Kidney (tissue), 13 donors: ENCODE measurements at regions not wholly inside any gene's neighbourhood (a gene's known extent, or its start where the extent isn't known, plus 50 kb on each side); places are given as distances from the start of the nearest gene placed in this dataset.
"Not testable (repeated sequence)": the region's sequence is repeated elsewhere in the genome, so short reads cannot be mapped to it uniquely, and the experiment has no call there.

Experiments
- DNase-seq, 5 donors: peaks; one replicate each; pipeline ENCODE4 v3.0.0-alpha.2; 2013 to 2020
- FAIRE-seq: peaks from 2 replicates; lab custom pipeline; 2012; peaks lifted over from hg19 to GRCh38; lab: Jason Lieb, UNC
- H3K27ac ChIP-seq, 2 donors: one replicate each; pipeline ENCODE4 v1.7.0; 2013; ENCODE audit warnings: low read depth in 2 of 2, low read length in 2 of 2, inconsistent platforms in 1 of 2
- H3K27me3 ChIP-seq: one replicate; pipeline ENCODE4 v1.7.1; 2013; ENCODE audit warnings: low read length, inconsistent platforms; ENCODE audit not compliant: control insufficient read depth, insufficient read depth
- H3K36me3 ChIP-seq, 3 donors: one replicate each; pipeline versions ENCODE4 v1.7.0 to v1.7.1; 2013; ENCODE audit warnings: low read length in 3 of 3, control low read depth in 1 of 3, inconsistent platforms in 1 of 3; ENCODE audit not compliant: insufficient read depth in 3 of 3, control insufficient read depth in 2 of 3
- H3K4me1 ChIP-seq, 3 donors: one replicate each; pipeline versions ENCODE4 v1.7.0 to v1.7.1; 2013; ENCODE audit warnings: low read length in 3 of 3, inconsistent platforms in 1 of 3, low read depth in 1 of 3; ENCODE audit not compliant: control insufficient read depth in 2 of 3, insufficient read depth in 2 of 3
- H3K4me3 ChIP-seq, 3 donors: one replicate each; pipeline versions ENCODE4 v1.7.0 to v1.8.1; 2013; ENCODE audit warnings: low read length in 3 of 3, control low read depth in 1 of 3, inconsistent platforms in 1 of 3
- H3K9ac ChIP-seq, 3 donors: one replicate each; pipeline versions ENCODE4 v1.7.0 to v1.7.1; 2013; ENCODE audit warnings: low read length in 3 of 3, control low read depth in 1 of 3, inconsistent platforms in 1 of 3
- H3K9me3 ChIP-seq, 3 donors: one replicate each; pipeline versions ENCODE4 v1.7.0 to v1.7.1; 2013; ENCODE audit warnings: low read length in 3 of 3, control low read depth in 1 of 3, inconsistent platforms in 1 of 3; ENCODE audit not compliant: control insufficient read depth in 2 of 3, insufficient read depth in 1 of 3
- CTCF ChIP-seq: IDR thresholded peaks from 3 replicates; pipeline ENCODE4 v1.5.1; 2012; ENCODE audit warnings: mild to moderate bottlenecking, moderate library complexity, borderline replicate concordance; ENCODE audit not compliant: insufficient read depth; ENCODE audit errors: extremely low read depth
- intact Hi-C: fragments of 100-400 bp; cut with DNase I; formaldehyde crosslinking; loops from one replicate; pipeline ENCODE4 v1.11.1; 2022
- donor health status: control.
- donor health status: control.
- donor health status: control.
- donor health status: control.
- donor health status: control.
- donor health status: DM: yes; HTN: yes; CAD: no.
- donor health status: Normal renal cell carcinoma (clear cell type).

- Histone ChIP-seq H3K9ac (no peak overlapping the region), H3K4me3 (no peak overlapping the region), H3K36me3 (no peaks in the 10 kb centered on the region), H3K9me3 (peaks cover 0 to 6% (median 0%) of the 10 kb centered on the region in 3 donors), H3K4me1 (peaks cover 0 to 2% (median 0%) of the 10 kb centered on the region in 3 donors), H3K27me3 (no peaks in the 10 kb centered on the region), H3K27ac (no peak overlapping the region)
- no peak for TF ChIP-seq CTCF
- intact Hi-C loops = no loop called here
- DNase-seq = no peak
- FAIRE-seq = no peak
Observed at GRCh38 chr12:68984796-68985573, 52.0 kb upstream of the CPM start.

GRCh38 chr12:68997526-68997925 is 64.6 kb upstream of the CPM start:
- intact Hi-C loops, H3K9me3 ChIP-seq, H3K27me3 ChIP-seq, DNase-seq, H3K36me3 ChIP-seq, H3K27ac ChIP-seq, FAIRE-seq, H3K4me3 ChIP-seq, H3K9ac ChIP-seq, H3K4me1 ChIP-seq: not testable (repeated sequence)

- Histone ChIP-seq H3K27me3 (no peaks in the 10 kb centered on the region), H3K27ac (no peak overlapping the region), H3K4me3 (no peak overlapping the region), H3K9ac (no peak overlapping the region), H3K9me3 (no peaks in the 10 kb centered on the region), H3K36me3 (no peaks in the 10 kb centered on the region), H3K4me1 (peaks cover 0 to 5% (median 3%) of the 10 kb centered on the region in 3 donors)
- no peak for FAIRE-seq
- no peak for TF ChIP-seq CTCF
- intact Hi-C loops = no loop called here
- DNase-seq = peak in 1 of 5 donors; percentile 4
Observed at GRCh38 chr12:68998041-68998440, 65.1 kb upstream of the CPM start.

- intact Hi-C loops = no loop called here
- Histone ChIP-seq H3K36me3 (no peaks in the 10 kb centered on the region), H3K9me3 (no peaks in the 10 kb centered on the region), H3K27ac (no peak overlapping the region), H3K9ac (no peak overlapping the region), H3K4me1 (peaks cover 0 to 5% (median 3%) of the 10 kb centered on the region in 3 donors), H3K4me3 (no peak overlapping the region), H3K27me3 (no peaks in the 10 kb centered on the region)
- DNase-seq = no peak
- FAIRE-seq = no peak
- no peak for TF ChIP-seq CTCF
Observed at GRCh38 chr12:69000074-69000473, 67.1 kb upstream of the CPM start.
